Lower leg skin (tissue), 3 donors: ENCODE measurements at regions not wholly inside any gene's neighbourhood (a gene's known extent, or its start where the extent isn't known, plus 50 kb on each side); places are given as distances from the start of the nearest gene placed in this dataset.
"Not testable (repeated sequence)": the region's sequence is repeated elsewhere in the genome, so short reads cannot be mapped to it uniquely, and the experiment has no call there.

Experiments used
- POLR2A ChIP-seq, 2 donors: fragments of 450-650 bp; IDR thresholded peaks; one replicate each; pipeline ENCODE4 v1.6.1; 2016 to 2017; ENCODE audit warnings: antibody characterized with exemption in 2 of 2, mild to moderate bottlenecking in 1 of 2, moderate library complexity in 1 of 2
- TF ChIP-seq, protein P1 (sequence below), 3 donors: fragments of 450-650 bp; IDR thresholded peaks; one replicate each; pipeline ENCODE4 v1.5.1; 2016; ENCODE audit warnings: antibody characterized with exemption in 3 of 3, mild to moderate bottlenecking in 3 of 3, moderate library complexity in 2 of 3

DNA sequence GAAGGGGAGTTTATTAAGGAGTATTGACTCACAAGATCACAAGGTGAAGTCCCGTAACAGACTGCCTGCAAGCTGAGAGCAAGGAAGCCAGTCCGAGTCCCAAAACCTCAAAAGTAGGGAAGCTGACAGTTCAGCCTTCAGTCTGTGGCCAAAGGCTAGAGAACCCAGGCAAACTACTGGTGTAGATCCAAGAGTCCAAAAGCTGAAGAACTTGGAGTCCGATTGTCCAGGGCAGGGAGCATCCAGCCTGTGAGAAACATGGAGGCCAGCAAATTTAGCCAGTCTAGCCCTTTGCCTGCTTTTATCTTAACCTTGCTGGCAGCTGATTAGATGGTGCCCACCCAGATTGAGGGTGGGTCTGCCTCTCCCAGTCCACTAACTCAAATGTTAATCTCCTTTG lies 621.9 kb upstream of the ITGA1 start:
- TF ChIP-seq, protein P1, sequence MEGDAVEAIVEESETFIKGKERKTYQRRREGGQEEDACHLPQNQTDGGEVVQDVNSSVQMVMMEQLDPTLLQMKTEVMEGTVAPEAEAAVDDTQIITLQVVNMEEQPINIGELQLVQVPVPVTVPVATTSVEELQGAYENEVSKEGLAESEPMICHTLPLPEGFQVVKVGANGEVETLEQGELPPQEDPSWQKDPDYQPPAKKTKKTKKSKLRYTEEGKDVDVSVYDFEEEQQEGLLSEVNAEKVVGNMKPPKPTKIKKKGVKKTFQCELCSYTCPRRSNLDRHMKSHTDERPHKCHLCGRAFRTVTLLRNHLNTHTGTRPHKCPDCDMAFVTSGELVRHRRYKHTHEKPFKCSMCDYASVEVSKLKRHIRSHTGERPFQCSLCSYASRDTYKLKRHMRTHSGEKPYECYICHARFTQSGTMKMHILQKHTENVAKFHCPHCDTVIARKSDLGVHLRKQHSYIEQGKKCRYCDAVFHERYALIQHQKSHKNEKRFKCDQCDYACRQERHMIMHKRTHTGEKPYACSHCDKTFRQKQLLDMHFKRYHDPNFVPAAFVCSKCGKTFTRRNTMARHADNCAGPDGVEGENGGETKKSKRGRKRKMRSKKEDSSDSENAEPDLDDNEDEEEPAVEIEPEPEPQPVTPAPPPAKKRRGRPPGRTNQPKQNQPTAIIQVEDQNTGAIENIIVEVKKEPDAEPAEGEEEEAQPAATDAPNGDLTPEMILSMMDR (IDR thresholded peaks at IDR 0.05): not testable (repeated sequence)
- not testable (repeated sequence) for TF ChIP-seq POLR2A (IDR thresholded peaks at IDR 0.05)
